Uterus (tissue), 2 donors: ENCODE measurements at regions not wholly inside any gene's neighbourhood (a gene's known extent, or its start where the extent isn't known, plus 50 kb on each side); places are given as distances from the start of the nearest gene placed in this dataset.
"Not testable (repeated sequence)": the region's sequence is repeated elsewhere in the genome, so short reads cannot be mapped to it uniquely, and the experiment has no call there.

Experiments used
- POLR2A ChIP-seq, 2 donors: fragments of 450-650 bp; IDR thresholded peaks; one replicate each; pipeline ENCODE4 v1.6.1; 2016; ENCODE audit warnings: antibody characterized with exemption in 2 of 2, mild to moderate bottlenecking in 1 of 2, moderate library complexity in 1 of 2
- TF ChIP-seq, protein P1 (sequence below), 4 experiments: fragments of 200-600 bp in 2 of 4; fragments of 450-650 bp in 2 of 4; sonication (generic) in 2 of 4; IDR thresholded peaks; one replicate each; pipeline ENCODE4 v1.5.1; 2016 to 2019; ENCODE audit warnings: antibody characterized with exemption in 4 of 4, mild to moderate bottlenecking in 2 of 4, moderate library complexity in 1 of 4

DNA sequence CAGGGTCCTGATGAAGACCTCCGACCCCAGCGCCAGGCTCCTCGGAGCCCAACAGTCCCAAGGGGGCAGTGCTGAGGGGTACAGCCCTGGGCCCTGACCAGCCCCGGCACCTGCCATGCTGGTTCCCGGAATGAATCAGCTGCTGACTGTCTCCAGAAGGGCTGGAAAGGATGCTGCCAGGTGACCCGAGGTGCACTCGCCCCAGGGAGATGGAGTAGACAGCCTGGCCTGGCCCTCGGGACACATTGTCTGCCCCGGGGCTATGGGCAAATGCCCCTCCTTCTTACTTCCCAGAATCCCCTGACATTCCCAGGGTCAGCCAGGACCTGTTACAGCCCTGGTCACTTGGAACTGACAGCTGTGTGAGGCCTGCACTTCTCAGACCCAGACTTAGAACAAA, 5485.8 kb upstream of the TPTE start:
- not testable (repeated sequence) for TF ChIP-seq POLR2A (IDR thresholded peaks at IDR 0.05)
- TF ChIP-seq, protein P1, sequence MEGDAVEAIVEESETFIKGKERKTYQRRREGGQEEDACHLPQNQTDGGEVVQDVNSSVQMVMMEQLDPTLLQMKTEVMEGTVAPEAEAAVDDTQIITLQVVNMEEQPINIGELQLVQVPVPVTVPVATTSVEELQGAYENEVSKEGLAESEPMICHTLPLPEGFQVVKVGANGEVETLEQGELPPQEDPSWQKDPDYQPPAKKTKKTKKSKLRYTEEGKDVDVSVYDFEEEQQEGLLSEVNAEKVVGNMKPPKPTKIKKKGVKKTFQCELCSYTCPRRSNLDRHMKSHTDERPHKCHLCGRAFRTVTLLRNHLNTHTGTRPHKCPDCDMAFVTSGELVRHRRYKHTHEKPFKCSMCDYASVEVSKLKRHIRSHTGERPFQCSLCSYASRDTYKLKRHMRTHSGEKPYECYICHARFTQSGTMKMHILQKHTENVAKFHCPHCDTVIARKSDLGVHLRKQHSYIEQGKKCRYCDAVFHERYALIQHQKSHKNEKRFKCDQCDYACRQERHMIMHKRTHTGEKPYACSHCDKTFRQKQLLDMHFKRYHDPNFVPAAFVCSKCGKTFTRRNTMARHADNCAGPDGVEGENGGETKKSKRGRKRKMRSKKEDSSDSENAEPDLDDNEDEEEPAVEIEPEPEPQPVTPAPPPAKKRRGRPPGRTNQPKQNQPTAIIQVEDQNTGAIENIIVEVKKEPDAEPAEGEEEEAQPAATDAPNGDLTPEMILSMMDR (IDR thresholded peaks at IDR 0.05) = not testable (repeated sequence)
